H1 (cell line): ENCODE measurements at regions not wholly inside any gene's neighbourhood (a gene's known extent, or its start where the extent isn't known, plus 50 kb on each side); places are given as distances from the start of the nearest gene placed in this dataset.

Experiments
- CTCF ChIA-PET: fragments of 300-600 bp; sonication (Branson Sonifier 250); formaldehyde crosslinking; loops from one replicate; lab custom pipeline; 2021; ENCODE audit not compliant: partially characterized antibody; lab: Charles Lee
- POLR2A ChIA-PET: fragments of 300-600 bp; sonication (Branson Sonifier 250); formaldehyde crosslinking; loops from one replicate; lab custom pipeline; 2021; ENCODE audit warnings: inconsistent platforms; ENCODE audit not compliant: partially characterized antibody; lab: Charles Lee
- DNase-seq, 2 experiments: peaks; one replicate each; pipeline versions ENCODE4 v3.0.0 to v3.0.0-alpha.2; 2010 to 2022; ENCODE audit warnings: low spot score in 2 of 2, low read depth in 1 of 2, mixed read lengths in 1 of 2
- FAIRE-seq: peaks from 2 replicates; lab custom pipeline; 2011; peaks lifted over from hg19 to GRCh38; lab: Jason Lieb, UNC
- H2AFZ ChIP-seq: 2 replicates; pipeline ENCODE4 v1.8.1; 2012; ENCODE audit warnings: low read length, inconsistent platforms
- H2AK5ac ChIP-seq: 2 replicates; pipeline ENCODE4 v1.6.1; 2013; ENCODE audit warnings: low read depth, low read length
- H2BK120ac ChIP-seq: replicated peaks from 2 replicates; pipeline ENCODE3; 2013; ENCODE audit warnings: low read depth, low read length, inconsistent platforms
- H2BK12ac ChIP-seq: 2 replicates; pipeline ENCODE4 v1.6.1; 2013; ENCODE audit warnings: low read depth, low read length
- H2BK15ac ChIP-seq: 2 replicates; pipeline ENCODE4 v1.6.1; 2013; ENCODE audit warnings: low read length
- H2BK20ac ChIP-seq: 2 replicates; pipeline ENCODE4 v1.6.1; 2013; ENCODE audit warnings: low read length
- H2BK5ac ChIP-seq: 2 replicates; pipeline ENCODE4 v1.6.1; 2013; ENCODE audit warnings: low read depth, low read length
- H3K14ac ChIP-seq: 2 replicates; pipeline ENCODE4 v1.6.1; 2013; ENCODE audit warnings: inconsistent platforms; ENCODE audit not compliant: insufficient read length
- H3K18ac ChIP-seq: 2 replicates; pipeline ENCODE4 v1.6.1; 2013; ENCODE audit warnings: low read length; ENCODE audit errors: extremely low read depth
- H3K23ac ChIP-seq: 2 replicates; pipeline ENCODE4 v1.6.1; 2013; ENCODE audit warnings: inconsistent platforms; ENCODE audit not compliant: insufficient read length
- H3K23me2 ChIP-seq: 2 replicates; pipeline ENCODE4 v1.6.1; 2013; ENCODE audit warnings: low read depth, low read length
- H3K27ac ChIP-seq: 2 replicates; pipeline ENCODE4 v1.6.1; 2011; ENCODE audit warnings: low read depth, low read length, inconsistent platforms
- H3K27me3 ChIP-seq, 4 experiments: replicated peaks in 1 of 4; 1 replicate in 1 of 4; 2 replicates in 3 of 4; pipeline versions ENCODE4 v1.6.1 to v1.8.1; 2011 to 2013; ENCODE audit warnings: low read length in 3 of 4, mild to moderate bottlenecking in 3 of 4, inconsistent platforms in 2 of 4, mixed read lengths in 2 of 4, moderate library complexity in 1 of 4; ENCODE audit not compliant: control insufficient read depth in 3 of 4, insufficient read depth in 3 of 4; ENCODE audit errors: extremely low read depth in 1 of 4
- H3K36me3 ChIP-seq, 4 experiments: 2 replicates each; pipeline versions ENCODE4 v1.6.1 to v1.8.1; 2011 to 2013; ENCODE audit warnings: mild to moderate bottlenecking in 4 of 4, low read length in 3 of 4, moderate library complexity in 2 of 4, control low read depth in 1 of 4, inconsistent platforms in 1 of 4; ENCODE audit not compliant: insufficient read depth in 4 of 4, control insufficient read depth in 2 of 4
- H3K4ac ChIP-seq: replicated peaks from 2 replicates; pipeline ENCODE3; 2013; ENCODE audit warnings: low read length, low read depth, mixed read lengths, inconsistent platforms; ENCODE audit not compliant: insufficient read length
- H3K4me1 ChIP-seq, 4 experiments: replicated peaks in 1 of 4; 1 replicate in 1 of 4; 2 replicates in 3 of 4; pipeline versions ENCODE4 v1.6.1 to v1.8.1; 2011 to 2013; ENCODE audit warnings: low read length in 3 of 4, inconsistent platforms in 2 of 4, mixed read lengths in 1 of 4; ENCODE audit not compliant: insufficient read depth in 4 of 4, control insufficient read depth in 3 of 4
- H3K4me2 ChIP-seq, 2 experiments: 2 replicates each; pipeline versions ENCODE4 v1.6.1 to v1.8.1; 2011 to 2013; ENCODE audit warnings: low read depth in 2 of 2, low read length in 2 of 2, control low read depth in 1 of 2, inconsistent platforms in 1 of 2, mild to moderate bottlenecking in 1 of 2; ENCODE audit not compliant: insufficient read depth in 1 of 2
- H3K4me3 ChIP-seq, 4 experiments: fragments of 200-600, 300-600 bp in 1 of 4; sonication (generic), shearing (Covaris generic), sonication (Bioruptor Twin) in 1 of 4; 2 replicates each; pipeline versions ENCODE4 v1.5.1 to v1.8.1; 2011 to 2016; ENCODE audit warnings: low read length in 4 of 4, low read depth in 3 of 4, control low read depth in 2 of 4, inconsistent platforms in 2 of 4, mild to moderate bottlenecking in 2 of 4, mixed read lengths in 1 of 4, moderate library complexity in 1 of 4; ENCODE audit not compliant: insufficient read depth in 2 of 4; ENCODE audit errors: extremely low read depth in 1 of 4
- H3K56ac ChIP-seq: replicated peaks from 2 replicates; pipeline ENCODE3; 2013; ENCODE audit warnings: low read depth, mild to moderate bottlenecking, mixed read lengths, low read length, inconsistent platforms; ENCODE audit not compliant: insufficient read length
- H3K79me1 ChIP-seq: 2 replicates; pipeline ENCODE4 v1.6.1; 2013; ENCODE audit warnings: low read depth, low read length, control low read depth
- H3K79me2 ChIP-seq, 2 experiments: 2 replicates each; pipeline versions ENCODE4 v1.6.1 to v1.8.1; 2012 to 2013; ENCODE audit warnings: low read length in 2 of 2, mild to moderate bottlenecking in 2 of 2, inconsistent platforms in 1 of 2; ENCODE audit not compliant: insufficient read depth in 2 of 2, control insufficient read depth in 1 of 2
- H3K9ac ChIP-seq, 4 experiments: replicated peaks in 1 of 4; 1 replicate in 1 of 4; 2 replicates in 3 of 4; pipeline versions ENCODE4 v1.6.1 to v1.8.1; 2011 to 2013; ENCODE audit warnings: low read depth in 3 of 4, low read length in 3 of 4, control low read depth in 2 of 4, mild to moderate bottlenecking in 2 of 4, moderate library complexity in 2 of 4, inconsistent platforms in 1 of 4; ENCODE audit errors: extremely low read depth in 1 of 4
- H3K9me3 ChIP-seq, 2 experiments: 2 replicates each; pipeline versions ENCODE4 v1.6.1 to v1.8.1; 2012 to 2013; ENCODE audit warnings: mild to moderate bottlenecking in 2 of 2, moderate library complexity in 2 of 2, control low read depth in 1 of 2, inconsistent platforms in 1 of 2, low read depth in 1 of 2, low read length in 1 of 2, mixed read lengths in 1 of 2; ENCODE audit not compliant: insufficient read depth in 2 of 2
- H4K20me1 ChIP-seq, 2 experiments: replicated peaks in 1 of 2; 2 replicates each; pipeline versions ENCODE3 to v1.8.1; 2011 to 2013; ENCODE audit warnings: inconsistent platforms in 2 of 2, low read length in 2 of 2, mild to moderate bottlenecking in 1 of 2; ENCODE audit not compliant: insufficient read depth in 2 of 2, control insufficient read depth in 1 of 2
- H4K5ac ChIP-seq: 2 replicates; pipeline ENCODE4 v1.6.1; 2013; ENCODE audit warnings: low read length, low read depth, mixed read lengths, inconsistent platforms; ENCODE audit not compliant: insufficient read length
- H4K8ac ChIP-seq: 2 replicates; pipeline ENCODE4 v1.8.0; 2013; ENCODE audit warnings: mild to moderate bottlenecking, moderate library complexity, low read length, inconsistent platforms; ENCODE audit not compliant: insufficient read depth; ENCODE audit errors: extremely low read depth
- H4K91ac ChIP-seq: replicated peaks from 2 replicates; pipeline ENCODE3; 2013; ENCODE audit warnings: low read length, mixed read lengths, inconsistent platforms; ENCODE audit not compliant: insufficient read length
- ASH2L ChIP-seq: fragments of 200-600, 300-600 bp; sonication (generic); IDR thresholded peaks from one replicate; pipeline ENCODE4 v1.7.1; 2017; ENCODE audit warnings: low read length
- BCL11A ChIP-seq, 2 experiments: IDR thresholded peaks; one replicate each; pipeline ENCODE4 v1.6.1; 2011; ENCODE audit warnings: low read depth in 2 of 2, low read length in 2 of 2, mild to moderate bottlenecking in 2 of 2
- RFX5 ChIP-seq: IDR thresholded peaks from 2 replicates; pipeline ENCODE4 v1.6.1; 2011; ENCODE audit warnings: low read depth, low read length, improper control_type of control experiment, borderline replicate concordance
- SUZ12 ChIP-seq: fragments of 200-600 bp; sonication (generic); IDR thresholded peaks from 2 replicates; pipeline ENCODE4 v1.6.1; 2012; ENCODE audit warnings: mild to moderate bottlenecking, inconsistent platforms, low read length, moderate library complexity, mixed read lengths
- TAF7 ChIP-seq: optimal IDR thresholded peaks from 2 replicates; pipeline ENCODE3; 2011; ENCODE audit warnings: low read depth, mild to moderate bottlenecking, inconsistent platforms, low read length, moderate library complexity, borderline replicate concordance
- WGBS, 2 experiments: shearing (Covaris generic) in 1 of 2; methylation state at CpG; one replicate each; pipeline versions ENCODE4 v1.1.6 to v1.1.7; 2013 to 2015; ENCODE audit warnings: low lambda C conversion rate in 2 of 2, mixed read lengths in 2 of 2, inconsistent platforms in 1 of 2, low coverage in 1 of 2, missing lambda C conversion rate in 1 of 2; ENCODE audit not compliant: insufficient replicate concordance in 2 of 2, insufficient coverage in 1 of 2, insufficient read length in 1 of 2; ENCODE audit errors: extremely low coverage in 1 of 2, missing lambda C conversion rate in 1 of 2; 5-methylcytosine and 5-hydroxymethylcytosine counted together

DNA sequence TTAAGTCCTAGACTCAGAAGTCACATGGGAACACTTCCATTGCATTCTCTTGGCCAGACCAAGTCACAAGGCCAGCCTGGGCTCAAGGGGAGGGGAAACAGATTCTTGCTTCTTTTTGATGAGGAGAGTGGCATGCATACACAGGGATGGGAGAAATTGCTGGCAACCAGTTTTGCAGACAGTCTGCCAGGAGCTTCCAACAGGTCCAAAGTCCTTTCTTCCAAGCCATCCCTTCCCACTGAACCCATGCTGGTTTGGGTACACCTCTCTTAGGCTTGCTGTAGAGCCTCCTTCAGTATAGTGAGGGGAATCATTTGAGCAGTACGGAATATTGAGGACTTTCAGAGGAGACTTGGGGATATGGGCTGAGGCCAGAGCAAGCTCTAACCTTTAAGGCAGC lies 267.8 kb downstream of the BCOR start:
- DNase-seq (no peak), FAIRE-seq (no peak)
- Histone ChIP-seq H3K79me2 (no peaks in the 10 kb centered on the region), H3K4me2 (no peak overlapping the region), H4K20me1 (no peaks in the 10 kb centered on the region), H2BK12ac (no peak overlapping the region), H4K8ac (no peak overlapping the region), H3K18ac (no peak overlapping the region), H4K5ac (no peak overlapping the region), H3K14ac (no peak overlapping the region), H2AK5ac (no peak overlapping the region), H2BK20ac (no peak overlapping the region), H2BK5ac (no peak overlapping the region), H2BK120ac (no peak overlapping the region), H3K27me3 (peaks cover 0 to 2% (median under 1%) of the 10 kb centered on the region in 4 experiments; a peak in 1 of 7 replicates), H3K23ac (no peak overlapping the region), H3K4me3 (no peak overlapping the region), H2BK15ac (no peak overlapping the region), H3K4ac (no peak overlapping the region), H4K91ac (no peak overlapping the region), H3K79me1 (no peaks in the 10 kb centered on the region), H3K56ac (no peak overlapping the region), H3K36me3 (no peaks in the 10 kb centered on the region), H3K4me1 (peaks cover 0 to 3% (median 0%) of the 10 kb centered on the region in 4 experiments; a peak in 2 of 7 replicates), H3K9me3 (no peaks in the 10 kb centered on the region), H3K23me2 (no peaks in the 10 kb centered on the region), H2AFZ (no peak overlapping the region), H3K9ac (no peak overlapping the region), H3K27ac (no peak overlapping the region)
- WGBS, 2 experiments = 100% methylated on average over 1 of the region's 1 CpG; no CpG with 5 or more reads in 1 of the 2 experiments
- ChIA-PET CTCF (interaction anchor here (5.5 kb wide), 1 partner anchor 10 kb away, joined by 28 read pairs; no protein-coding TSS in a partner anchor), POLR2A (interaction anchor here (1.5 kb wide), 1 partner anchor 77 kb away, joined by 3 read pairs; no protein-coding TSS in a partner anchor)
- TF ChIP-seq RFX5 (no peak), ASH2L (no peak), TAF7 (no peak), BCL11A (IDR thresholded peaks at IDR 0.05; ENCODE audit: low read depth in 2 of 2, low read length in 2 of 2) (no peak), SUZ12 (no peak)
